T follicular helper cell (primary cell): ENCODE measurements at regions not wholly inside any gene's neighbourhood (a gene's known extent, or its start where the extent isn't known, plus 50 kb on each side); places are given as distances from the start of the nearest gene placed in this dataset.
"Not testable (repeated sequence)": the region's sequence is repeated elsewhere in the genome, so short reads cannot be mapped to it uniquely, and the experiment has no call there.

Source experiments
- DNase-seq: peaks from one replicate; pipeline ENCODE4 v3.0.0-alpha.2; 2020; ENCODE audit warnings: low read depth

- not testable (repeated sequence) for DNase-seq
Measured at GRCh38 chr6:8832695-8833094, 397.4 kb upstream of the SLC35B3 start.

DNA sequence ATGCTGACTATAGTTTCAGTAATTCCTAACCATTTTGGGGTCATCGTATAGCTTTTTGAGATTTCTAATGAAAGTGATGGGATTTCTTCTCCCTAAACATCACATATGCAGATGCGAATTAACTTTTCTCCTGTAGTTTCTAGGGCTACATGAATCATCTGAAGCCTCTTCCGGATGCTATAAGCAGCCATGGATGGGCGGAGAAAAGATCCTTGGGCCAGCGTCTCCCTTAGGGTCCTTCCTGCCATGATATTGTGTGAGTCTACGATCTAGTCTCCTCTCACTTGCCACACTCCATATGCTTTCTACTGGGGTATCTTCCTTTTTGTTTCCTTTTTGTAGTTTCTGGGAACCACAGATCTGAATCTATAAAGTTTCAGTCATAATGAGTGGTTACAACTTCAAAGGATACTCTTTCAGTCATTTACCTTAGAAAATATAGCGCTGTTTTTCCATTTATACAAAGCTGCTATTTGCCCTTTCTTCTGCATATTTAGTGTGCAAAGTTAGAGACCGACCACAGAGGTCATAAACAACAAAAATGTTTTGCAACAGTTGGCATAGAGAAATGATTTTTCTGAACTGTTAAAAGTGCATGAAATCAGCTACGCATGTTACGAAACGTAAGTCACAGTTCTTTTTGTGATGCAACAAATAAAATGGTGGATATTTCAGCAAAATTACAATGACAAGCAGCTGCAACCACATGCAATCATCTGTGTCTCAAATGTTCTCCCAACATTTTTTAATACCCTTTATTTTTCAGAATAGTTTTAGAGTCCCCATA, 396.2 kb upstream of the SLC35B3 start:
- DNase-seq = no peak

- no peak for DNase-seq
Measured at GRCh38 chr6:8830794-8831193, 395.4 kb upstream of the SLC35B3 start.

DNA sequence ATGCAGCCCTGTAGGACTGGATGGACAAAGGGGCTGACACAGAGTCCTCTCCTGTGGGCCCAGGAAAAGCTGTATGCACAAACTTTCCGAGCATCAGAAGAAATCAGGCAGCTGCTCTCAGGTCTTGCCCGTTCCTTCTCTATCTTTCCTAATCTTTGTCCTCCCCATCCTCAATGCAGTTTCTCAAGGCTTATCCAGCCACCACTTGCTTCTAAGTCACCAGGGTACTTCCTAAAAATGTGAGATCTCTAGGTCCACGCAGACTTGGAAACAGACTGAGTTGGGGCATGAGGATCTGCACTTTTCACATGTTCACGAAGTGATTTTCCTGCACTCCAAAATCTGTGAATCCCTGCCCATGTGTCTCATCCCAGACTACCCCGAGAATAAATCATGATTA, 394.5 kb upstream of the SLC35B3 start:
- DNase-seq = no peak

- DNase-seq = no peak
Measured at GRCh38 chr6:8829296-8829695, 394.0 kb upstream of the SLC35B3 start.

GRCh38 chr6:8828376-8828775, 393.0 kb upstream of the SLC35B3 start:
- no peak for DNase-seq

GRCh38 chr6:8825726-8826125, 390.4 kb upstream of the SLC35B3 start:
- DNase-seq = no peak

DNA sequence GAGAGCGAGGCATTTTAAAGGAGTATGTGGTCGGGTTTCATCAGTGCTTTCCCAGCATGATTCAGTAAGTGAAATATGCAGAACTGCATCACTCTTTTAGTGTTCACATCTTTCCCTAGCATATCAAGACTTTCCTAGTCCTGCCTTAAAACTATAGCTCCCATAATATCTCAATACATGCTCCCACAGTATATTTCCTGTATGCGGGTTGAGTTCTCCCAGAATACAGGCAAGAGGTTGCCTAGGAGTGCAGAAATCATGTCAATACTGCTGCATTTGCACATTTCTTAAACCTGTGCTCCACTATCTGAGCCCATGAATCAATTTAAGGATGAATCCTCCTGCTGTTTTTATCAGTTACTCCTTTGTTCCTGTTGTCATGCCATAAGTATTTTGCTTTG, 386.6 kb upstream of the SLC35B3 start:
- no peak for DNase-seq

- DNase-seq = no peak
Measured at GRCh38 chr6:8820313-8820712, 385.0 kb upstream of the SLC35B3 start.

DNA sequence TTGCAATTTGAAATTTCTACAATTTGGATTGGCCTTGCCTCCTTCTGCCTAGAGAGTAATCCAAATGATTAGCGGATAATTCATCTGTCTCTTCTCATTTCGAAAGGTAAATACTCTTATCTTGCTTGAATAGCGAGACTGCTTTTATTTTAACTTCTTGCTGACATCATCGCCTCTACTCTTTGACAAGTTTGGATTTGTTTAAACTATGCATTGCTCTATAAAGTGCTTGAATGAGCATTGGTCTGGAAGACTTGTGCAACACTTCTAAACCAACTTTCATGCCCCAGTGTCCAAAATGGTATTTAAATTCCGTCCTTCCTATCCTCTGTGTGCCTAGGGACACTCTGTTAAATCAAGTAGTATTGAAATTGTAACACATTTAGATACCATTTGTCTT, 384.1 kb upstream of the SLC35B3 start:
- DNase-seq = no peak

- no peak for DNase-seq
Measured at GRCh38 chr6:8814440-8815000, 379.2 kb upstream of the SLC35B3 start.

DNA sequence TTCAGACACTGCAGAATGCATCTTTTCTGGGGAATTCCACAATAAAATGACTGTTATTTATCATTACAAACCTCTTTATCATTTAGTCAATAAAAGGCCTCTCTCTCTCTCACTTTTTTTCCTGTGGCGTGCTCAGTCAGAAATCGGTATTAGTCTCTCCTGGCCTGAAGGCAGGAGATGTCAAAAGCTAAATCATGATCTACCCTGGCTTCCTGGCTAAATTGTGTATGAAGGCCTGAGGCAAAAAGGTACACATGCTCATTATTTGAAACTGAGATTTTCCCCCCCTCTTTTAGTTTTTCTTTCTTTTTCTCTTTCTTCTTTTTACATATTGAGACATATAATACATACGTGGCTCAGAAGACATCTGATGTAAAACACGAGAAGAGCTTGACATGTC, 375.0 kb upstream of the SLC35B3 start:
- DNase-seq = no peak

DNA sequence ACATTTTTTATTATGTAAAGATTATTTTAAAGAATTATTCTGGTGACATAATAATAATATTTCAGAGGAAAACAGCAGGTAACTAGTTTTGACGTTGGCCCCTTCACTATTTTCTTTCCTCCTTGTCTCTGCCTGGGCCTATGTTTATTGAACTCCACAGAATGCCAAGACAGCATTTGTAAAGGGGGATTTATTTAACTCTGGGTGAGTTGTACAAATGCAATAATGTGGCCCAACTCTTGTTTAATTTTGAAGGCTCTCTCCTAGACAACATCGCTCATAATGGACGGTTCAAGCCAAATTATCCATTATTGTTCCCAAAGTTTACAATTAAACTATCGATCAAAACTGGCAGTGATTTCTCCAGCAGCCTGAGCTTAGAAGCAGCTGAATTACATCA, 374.3 kb upstream of the SLC35B3 start:
- DNase-seq = no peak

DNA sequence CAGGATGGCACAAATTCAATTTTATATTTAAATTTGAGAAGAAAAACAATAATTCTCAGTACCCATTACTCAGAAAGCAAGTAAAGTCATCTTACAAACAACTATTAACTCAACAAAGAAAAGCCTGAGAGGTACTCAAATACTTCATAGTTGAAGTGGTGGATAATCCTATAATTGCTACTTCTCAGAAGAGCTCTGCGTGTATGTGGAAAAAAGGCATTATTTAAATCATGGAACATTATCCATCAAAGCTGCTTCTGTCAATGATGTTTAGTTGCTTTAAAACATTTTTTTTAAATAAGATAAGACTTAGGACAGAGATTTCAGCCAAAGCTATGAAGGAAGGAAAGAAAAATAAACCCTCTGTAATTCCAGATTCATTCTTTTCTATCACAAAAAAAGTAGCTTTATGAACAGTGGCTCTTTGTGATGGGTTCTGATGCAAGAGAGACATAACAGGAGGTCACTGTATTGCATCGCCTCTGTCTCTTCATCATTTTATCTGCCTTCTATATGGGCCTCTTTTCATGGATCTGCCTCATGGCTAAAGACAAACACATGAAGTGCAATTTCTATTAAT, 367.9 kb upstream of the SLC35B3 start:
- DNase-seq = no peak

DNA sequence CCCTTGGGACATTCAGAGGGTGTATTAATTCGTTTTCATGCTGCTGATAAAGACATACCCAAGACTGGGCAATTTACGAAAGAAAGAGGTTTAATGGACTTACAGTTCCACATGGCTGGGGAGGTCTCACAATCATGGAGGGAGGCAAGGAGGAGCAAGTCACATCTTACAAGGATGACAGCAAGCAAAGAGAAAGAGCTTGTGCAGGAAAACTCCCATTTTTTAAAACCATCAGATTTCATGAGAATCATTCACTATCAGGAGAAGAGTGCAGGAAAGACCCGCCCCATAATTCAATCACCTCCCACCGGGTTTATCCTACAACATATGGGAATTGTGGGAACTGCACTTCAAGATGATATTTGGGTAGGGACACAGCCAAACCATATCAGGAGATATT, 367.1 kb upstream of the SLC35B3 start:
- not testable (repeated sequence) for DNase-seq

GRCh38 chr6:8794420-8794819, 359.1 kb upstream of the SLC35B3 start:
- no peak for DNase-seq

DNA sequence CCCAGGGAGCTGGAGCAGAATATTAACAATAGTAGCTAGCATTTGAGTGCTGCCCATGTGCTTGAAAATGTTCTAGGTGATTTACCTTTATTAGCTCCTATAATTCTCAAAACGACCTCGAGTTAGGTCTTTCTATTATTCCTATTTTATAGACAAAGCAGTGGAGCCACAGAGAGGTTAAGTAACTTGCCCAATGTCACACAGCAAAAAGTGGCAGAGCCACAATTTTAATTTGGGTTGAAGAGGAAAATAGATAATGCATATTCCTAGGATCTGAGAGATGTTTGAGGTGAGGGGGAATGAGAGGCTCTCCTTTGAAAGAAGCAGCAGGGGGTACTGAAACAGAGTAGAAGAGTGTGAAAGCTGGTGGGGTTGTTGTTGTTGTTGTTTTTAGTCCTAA, 354.5 kb upstream of the SLC35B3 start:
- DNase-seq = no peak

GRCh38 chr6:8785223-8785622, 349.9 kb upstream of the SLC35B3 start:
- no peak for DNase-seq

- DNase-seq = no peak
Measured at GRCh38 chr6:8783191-8783590, 347.8 kb upstream of the SLC35B3 start.

DNA sequence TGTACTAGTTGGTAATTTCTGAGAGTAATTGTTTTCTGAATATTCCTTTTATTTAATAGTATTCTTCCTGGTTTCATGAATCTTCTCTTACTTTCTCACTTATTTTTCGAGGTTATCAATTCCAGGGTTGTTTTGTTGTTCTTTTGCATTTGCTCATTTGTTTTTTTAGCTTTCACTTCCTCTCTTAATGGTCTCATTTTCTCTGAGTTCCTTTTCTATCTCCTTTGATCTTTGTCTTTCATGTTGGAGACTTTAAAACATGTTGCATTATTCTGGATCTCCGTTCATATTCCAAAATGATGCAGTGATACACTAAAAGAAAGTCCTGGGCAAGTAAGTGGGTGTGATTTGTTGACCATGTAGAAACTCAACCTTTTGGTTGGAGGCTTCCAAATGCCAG, 345.3 kb upstream of the SLC35B3 start:
- DNase-seq = no peak

DNA sequence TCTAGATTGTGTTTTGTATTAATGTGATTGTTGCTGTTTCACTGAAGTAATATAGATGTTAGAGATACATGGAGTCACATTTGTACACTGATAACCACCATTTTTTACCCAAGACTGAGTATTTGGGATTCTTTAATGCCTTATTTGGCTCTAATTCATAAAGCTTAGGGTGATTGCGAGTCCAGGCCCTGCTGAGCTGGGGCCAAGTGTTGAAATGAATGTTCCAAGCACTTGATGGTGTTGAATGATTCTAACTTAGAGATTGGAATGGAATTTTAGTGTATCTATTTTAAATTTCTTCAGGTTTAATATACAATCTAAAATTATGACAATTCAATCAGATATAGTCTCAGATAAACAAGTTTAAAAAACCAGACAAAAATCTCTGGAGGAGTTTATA, 329.4 kb upstream of the SLC35B3 start:
- no peak for DNase-seq

GRCh38 chr6:8760951-8761350, 325.6 kb upstream of the SLC35B3 start:
- no peak for DNase-seq

- no peak for DNase-seq
Measured at GRCh38 chr6:8758412-8758811, 323.1 kb upstream of the SLC35B3 start.

GRCh38 chr6:8750627-8751026, 315.3 kb upstream of the SLC35B3 start:
- no peak for DNase-seq
